Dendritic cell treated with granulocyte-macrophage colony-stimulating factor and Interleukin-4, amounts not matched to agents 40 ng/mL and 50 ng/mL, for 4 days (primary cell): ENCODE measurements at regions not wholly inside any gene's neighbourhood (a gene's known extent, or its start where the extent isn't known, plus 50 kb on each side); places are given as distances from the start of the nearest gene placed in this dataset.

Experiments
- H3K27ac Mint-ChIP-seq: one replicate; pipeline ENCODE4 v1.8.0; 2022; ENCODE audit warnings: mild to moderate bottlenecking, mixed read lengths
- H3K27me3 Mint-ChIP-seq: one replicate; pipeline ENCODE4 v1.8.0; 2022; ENCODE audit warnings: mild to moderate bottlenecking, mixed read lengths
- H3K36me3 Mint-ChIP-seq: one replicate; pipeline ENCODE4 v1.8.0; 2022; ENCODE audit warnings: low read depth, mixed read lengths
- H3K4me1 Mint-ChIP-seq: one replicate; pipeline ENCODE4 v1.8.0; 2022; ENCODE audit warnings: low read depth, mixed read lengths
- H3K4me3 Mint-ChIP-seq: one replicate; pipeline ENCODE4 v1.8.0; 2022; ENCODE audit warnings: mild to moderate bottlenecking, moderate library complexity, mixed read lengths
- H3K9me3 Mint-ChIP-seq: one replicate; pipeline ENCODE4 v1.8.0; 2022; ENCODE audit warnings: mixed read lengths
- intact Hi-C: fragments of 100-400 bp; cut with micrococcal nuclease; formaldehyde crosslinking; loops from one replicate; pipeline ENCODE4 v1.15.0; 2022

- Mint-ChIP-seq H3K36me3 (no peaks in the 10 kb centered on the region), H3K27ac (no peak overlapping the region), H3K9me3 (no peaks in the 10 kb centered on the region), H3K27me3 (no peaks in the 10 kb centered on the region), H3K4me1 (peaks cover 12% of the 10 kb centered on the region), H3K4me3 (no peak overlapping the region)
- intact Hi-C loops: no loop called here
Measured at GRCh38 chr6:48755315-48755714, 644.3 kb upstream of the PTCHD4 start.

DNA sequence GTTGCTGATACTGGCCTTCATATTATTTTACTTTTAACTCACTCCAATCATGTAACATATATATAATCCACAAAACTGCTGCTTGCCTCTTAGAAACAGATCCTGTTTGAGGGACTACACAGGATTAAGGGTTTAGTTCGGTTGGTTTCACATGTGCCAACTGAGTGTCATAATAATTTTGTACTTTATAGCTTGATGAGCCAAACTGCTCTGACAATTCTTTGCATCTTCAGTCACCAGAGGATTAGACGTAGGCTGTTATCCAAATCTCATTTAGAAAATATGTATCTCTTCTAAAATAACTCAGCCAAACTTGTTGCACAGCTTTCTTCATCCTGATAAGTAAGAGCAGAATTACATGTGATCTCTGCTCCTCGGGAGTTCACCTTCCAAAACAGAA is 643.6 kb upstream of the PTCHD4 start:
- H3K27ac Mint-ChIP-seq: no peak overlapping the region
- no peaks in the 10 kb centered on the region for H3K36me3 Mint-ChIP-seq
- intact Hi-C loops: no loop called here
- H3K4me1 Mint-ChIP-seq: peaks cover 15% of the 10 kb centered on the region
- no peak overlapping the region for H3K4me3 Mint-ChIP-seq
- no peaks in the 10 kb centered on the region for H3K9me3 Mint-ChIP-seq
- H3K27me3 Mint-ChIP-seq: no peaks in the 10 kb centered on the region

DNA sequence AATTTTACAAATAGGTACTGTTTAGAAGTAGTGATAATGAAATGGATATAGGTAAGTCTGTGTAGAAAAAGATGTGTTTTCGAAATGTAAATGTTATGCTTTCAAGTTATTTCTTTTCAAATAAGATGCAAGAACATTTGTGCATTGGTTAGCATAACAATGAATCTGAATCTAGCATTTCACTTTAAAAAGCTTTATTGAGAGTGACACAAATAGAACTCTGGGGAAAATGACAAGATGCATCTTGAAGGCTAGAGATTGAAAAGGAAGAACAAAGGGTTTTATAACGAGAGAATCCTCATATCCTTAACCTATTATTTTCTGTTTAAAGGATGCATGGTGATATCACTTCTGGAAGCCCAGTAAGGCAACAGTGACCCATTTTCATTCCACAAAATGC is 639.9 kb upstream of the PTCHD4 start:
- Mint-ChIP-seq H3K9me3 (no peaks in the 10 kb centered on the region), H3K27ac (no peak overlapping the region), H3K27me3 (no peaks in the 10 kb centered on the region), H3K36me3 (no peaks in the 10 kb centered on the region), H3K4me1 (peaks cover 25% of the 10 kb centered on the region), H3K4me3 (no peak overlapping the region)
- intact Hi-C loops: no loop called here

GRCh38 chr6:48747471-48747870 is 636.5 kb upstream of the PTCHD4 start:
- Mint-ChIP-seq H3K4me3 (no peak overlapping the region), H3K27me3 (no peaks in the 10 kb centered on the region), H3K27ac (no peak overlapping the region), H3K4me1 (peaks cover 33% of the 10 kb centered on the region), H3K9me3 (no peaks in the 10 kb centered on the region), H3K36me3 (no peaks in the 10 kb centered on the region)
- intact Hi-C loops: no loop called here

GRCh38 chr6:48747040-48747439 is 636.0 kb upstream of the PTCHD4 start:
- intact Hi-C loops: no loop called here
- Mint-ChIP-seq H3K9me3 (no peaks in the 10 kb centered on the region), H3K27me3 (no peaks in the 10 kb centered on the region), H3K36me3 (no peaks in the 10 kb centered on the region), H3K4me3 (no peak overlapping the region), H3K27ac (no peak overlapping the region), H3K4me1 (peaks cover 33% of the 10 kb centered on the region)

GRCh38 chr6:48744948-48745347 is 634.0 kb upstream of the PTCHD4 start:
- Mint-ChIP-seq H3K4me3 (no peak overlapping the region), H3K27me3 (no peaks in the 10 kb centered on the region), H3K36me3 (no peaks in the 10 kb centered on the region), H3K27ac (no peak overlapping the region), H3K9me3 (no peaks in the 10 kb centered on the region), H3K4me1 (peaks cover 18% of the 10 kb centered on the region)
- intact Hi-C loops: no loop called here

GRCh38 chr6:48743738-48744137 is 632.7 kb upstream of the PTCHD4 start:
- Mint-ChIP-seq H3K27me3 (no peaks in the 10 kb centered on the region), H3K27ac (no peak overlapping the region), H3K9me3 (no peaks in the 10 kb centered on the region), H3K36me3 (no peaks in the 10 kb centered on the region), H3K4me3 (no peak overlapping the region), H3K4me1 (peaks cover 18% of the 10 kb centered on the region)
- intact Hi-C loops: no loop called here

GRCh38 chr6:48736501-48737206 is 625.7 kb upstream of the PTCHD4 start:
- Mint-ChIP-seq H3K27me3 (no peaks in the 10 kb centered on the region), H3K4me3 (no peak overlapping the region), H3K27ac (no peak overlapping the region), H3K9me3 (peaks cover 14% of the 10 kb centered on the region), H3K36me3 (no peaks in the 10 kb centered on the region), H3K4me1 (no peaks in the 10 kb centered on the region)
- intact Hi-C loops: no loop called here

DNA sequence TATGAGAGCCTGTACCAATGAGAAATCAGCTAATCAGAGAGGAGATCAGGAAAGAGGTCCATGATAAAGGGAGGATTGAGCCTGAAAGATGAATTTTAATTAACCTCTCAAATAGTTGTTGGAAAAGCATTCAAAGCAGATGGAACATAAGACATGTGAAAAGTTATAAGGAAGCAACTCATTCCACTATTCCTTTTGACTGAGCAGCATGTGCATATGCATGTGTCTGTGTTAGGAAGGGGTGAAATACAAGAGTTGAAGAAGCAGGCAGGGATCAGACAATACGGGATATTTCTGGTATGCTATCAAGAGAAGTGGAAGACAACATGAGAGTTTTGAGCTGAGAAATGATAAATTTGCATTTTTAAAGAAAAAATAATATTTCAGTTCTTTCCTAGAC is 624.8 kb upstream of the PTCHD4 start:
- Mint-ChIP-seq H3K27ac (no peak overlapping the region), H3K36me3 (no peaks in the 10 kb centered on the region), H3K27me3 (no peaks in the 10 kb centered on the region), H3K4me1 (no peaks in the 10 kb centered on the region), H3K4me3 (no peak overlapping the region), H3K9me3 (peaks cover 20% of the 10 kb centered on the region)
- intact Hi-C loops: no loop called here

GRCh38 chr6:48733581-48733980 is 622.6 kb upstream of the PTCHD4 start:
- H3K9me3 Mint-ChIP-seq: peaks cover 34% of the 10 kb centered on the region
- intact Hi-C loops: no loop called here
- H3K36me3 Mint-ChIP-seq: no peaks in the 10 kb centered on the region
- H3K27ac Mint-ChIP-seq: no peak overlapping the region
- no peak overlapping the region for H3K4me3 Mint-ChIP-seq
- no peaks in the 10 kb centered on the region for H3K4me1 Mint-ChIP-seq
- no peaks in the 10 kb centered on the region for H3K27me3 Mint-ChIP-seq

DNA sequence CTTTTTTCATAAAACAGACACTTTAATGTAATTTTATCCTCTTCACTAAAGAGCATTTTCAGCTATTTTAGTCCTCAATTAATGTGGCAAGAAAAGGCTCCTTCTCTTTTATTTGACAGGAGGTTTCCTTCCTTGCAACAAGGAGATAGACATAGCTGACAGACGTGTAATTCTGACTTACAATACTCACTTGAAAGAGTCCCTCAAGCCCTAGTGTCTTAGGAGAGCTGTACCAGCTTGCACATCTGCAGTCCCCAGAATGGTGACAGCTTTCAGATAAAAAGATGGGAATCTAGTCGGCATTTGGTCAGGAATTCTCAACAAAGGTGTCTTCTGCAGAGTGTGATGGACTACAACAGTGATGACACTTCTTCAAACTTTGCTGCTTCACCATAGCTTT is 603.7 kb upstream of the PTCHD4 start:
- peaks cover 7% of the 10 kb centered on the region for H3K9me3 Mint-ChIP-seq
- H3K36me3 Mint-ChIP-seq: no peaks in the 10 kb centered on the region
- intact Hi-C loops: no loop called here
- H3K4me1 Mint-ChIP-seq: no peaks in the 10 kb centered on the region
- H3K27me3 Mint-ChIP-seq: no peaks in the 10 kb centered on the region
- H3K27ac Mint-ChIP-seq: no peak overlapping the region
- H3K4me3 Mint-ChIP-seq: no peak overlapping the region

- intact Hi-C loops: no loop called here
- no peaks in the 10 kb centered on the region for H3K36me3 Mint-ChIP-seq
- no peak overlapping the region for H3K4me3 Mint-ChIP-seq
- H3K4me1 Mint-ChIP-seq: no peaks in the 10 kb centered on the region
- H3K9me3 Mint-ChIP-seq: peaks cover 2% of the 10 kb centered on the region
- no peaks in the 10 kb centered on the region for H3K27me3 Mint-ChIP-seq
- H3K27ac Mint-ChIP-seq: no peak overlapping the region
Measured at GRCh38 chr6:48714250-48714649, 603.3 kb upstream of the PTCHD4 start.

GRCh38 chr6:48713612-48714011 is 602.6 kb upstream of the PTCHD4 start:
- no peaks in the 10 kb centered on the region for H3K4me1 Mint-ChIP-seq
- H3K9me3 Mint-ChIP-seq: no peaks in the 10 kb centered on the region
- H3K27me3 Mint-ChIP-seq: no peaks in the 10 kb centered on the region
- H3K4me3 Mint-ChIP-seq: no peak overlapping the region
- no peak overlapping the region for H3K27ac Mint-ChIP-seq
- H3K36me3 Mint-ChIP-seq: no peaks in the 10 kb centered on the region
- intact Hi-C loops: no loop called here

DNA sequence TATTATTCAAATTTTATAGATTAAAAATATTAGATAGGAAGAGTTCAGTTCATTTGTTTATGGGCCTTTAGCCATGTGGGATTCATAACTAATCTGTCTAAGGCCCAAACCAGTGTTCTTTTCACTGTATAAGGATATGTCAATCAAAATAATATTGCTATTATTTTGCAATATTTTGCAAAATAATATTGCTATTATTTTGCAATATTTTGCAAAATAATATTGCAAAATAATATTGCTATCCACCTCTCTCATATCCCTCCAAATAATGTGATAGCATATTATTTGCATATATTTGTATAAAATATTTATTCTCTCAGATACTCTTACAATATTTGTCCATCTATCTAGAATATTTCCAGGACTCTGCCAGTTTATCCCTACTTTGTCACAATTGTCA is 595.3 kb upstream of the PTCHD4 start:
- H3K27ac Mint-ChIP-seq: no peak overlapping the region
- H3K9me3 Mint-ChIP-seq: peaks cover 40% of the 10 kb centered on the region
- no peaks in the 10 kb centered on the region for H3K36me3 Mint-ChIP-seq
- H3K4me1 Mint-ChIP-seq: no peaks in the 10 kb centered on the region
- intact Hi-C loops: no loop called here
- no peaks in the 10 kb centered on the region for H3K27me3 Mint-ChIP-seq
- no peak overlapping the region for H3K4me3 Mint-ChIP-seq

- H3K4me3 Mint-ChIP-seq: no peak overlapping the region
- H3K27me3 Mint-ChIP-seq: no peaks in the 10 kb centered on the region
- no peaks in the 10 kb centered on the region for H3K4me1 Mint-ChIP-seq
- intact Hi-C loops: no loop called here
- no peak overlapping the region for H3K27ac Mint-ChIP-seq
- no peaks in the 10 kb centered on the region for H3K36me3 Mint-ChIP-seq
- peaks cover 64% of the 10 kb centered on the region for H3K9me3 Mint-ChIP-seq
Measured at GRCh38 chr6:48701572-48701971, 590.6 kb upstream of the PTCHD4 start.
